ENCODE measurements at regions not wholly inside any gene's neighbourhood (a gene's known extent, or its start where the extent isn't known, plus 50 kb on each side); places are given as distances from the start of the nearest gene placed in this dataset.

GRCh38 chr12:97936165-97936564 lies 473.6 kb downstream of the RMST start:
- TF ChIP-seq CTCF (IDR thresholded peaks at IDR 0.05) (no peak), EZH2 (IDR thresholded peaks at IDR 0.05) (no peak), EZH2phosphoT487 (IDR thresholded peaks at IDR 0.05) (no peak)
- H3K27ac Mint-ChIP-seq, result no peak overlapping the region
- Histone ChIP-seq H3K4me2 (no peak overlapping the region), H3K27me3 (no peaks in the 10 kb centered on the region), H2AFZ (replicated peaks) (no peak overlapping the region), H3K27ac (no peak overlapping the region), H3K36me3 (no peaks in the 10 kb centered on the region), H3K9me3 (ENCODE audit: low read depth) (no peaks in the 10 kb centered on the region), H3F3A (ENCODE audit: low read depth) (no peaks in the 10 kb centered on the region), H3K9ac (no peak overlapping the region), H3K4me3 (no peak overlapping the region), H4K20me1 (ENCODE audit: low read depth) (no peaks in the 10 kb centered on the region), H3K79me2 (ENCODE audit: low read depth) (no peaks in the 10 kb centered on the region), H3K4me1 (peaks cover 10% of the 10 kb centered on the region)
- H3K36me3 Mint-ChIP-seq, result no peaks in the 10 kb centered on the region
- no peak overlapping the region for H3K4me3 Mint-ChIP-seq
- peaks cover 2% of the 10 kb centered on the region for H3K4me1 Mint-ChIP-seq
- DNase-seq (ENCODE audit: low spot score), result no peak
- H3K9me3 Mint-ChIP-seq, result peaks cover 2% of the 10 kb centered on the region
- no peaks in the 10 kb centered on the region for H3K27me3 Mint-ChIP-seq (ENCODE audit: insufficient read depth, low read depth)

DNA sequence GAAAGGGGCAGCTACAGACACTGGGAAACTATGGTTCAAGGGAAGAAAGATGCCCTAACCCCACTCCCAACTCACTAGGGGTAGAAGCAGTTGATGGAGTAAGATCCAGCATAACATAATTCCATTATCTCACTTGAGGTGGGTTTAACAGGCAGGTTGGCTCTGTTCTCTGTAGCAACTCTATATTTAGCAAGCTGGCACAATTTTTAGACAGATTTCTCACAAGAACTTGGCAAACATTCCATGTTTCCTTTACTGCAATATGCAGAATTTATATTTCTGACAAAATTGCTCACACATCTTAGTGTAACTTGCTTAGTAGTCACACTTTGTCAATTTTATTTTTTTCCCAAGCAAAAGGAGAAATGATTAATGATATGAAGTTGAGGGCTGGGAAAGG lies 475.4 kb downstream of the RMST start:
- Histone ChIP-seq H3K79me2 (ENCODE audit: low read depth) (no peaks in the 10 kb centered on the region), H3F3A (ENCODE audit: low read depth) (no peaks in the 10 kb centered on the region), H3K27ac (no peak overlapping the region), H3K27me3 (no peaks in the 10 kb centered on the region), H2AFZ (replicated peaks) (no peak overlapping the region), H3K9ac (no peak overlapping the region), H3K4me1 (peaks cover 10% of the 10 kb centered on the region), H3K4me2 (no peak overlapping the region), H3K9me3 (ENCODE audit: low read depth) (no peaks in the 10 kb centered on the region), H4K20me1 (ENCODE audit: low read depth) (no peaks in the 10 kb centered on the region), H3K4me3 (no peak overlapping the region), H3K36me3 (no peaks in the 10 kb centered on the region)
- H3K9me3 Mint-ChIP-seq, result peaks cover 2% of the 10 kb centered on the region
- no peak overlapping the region for H3K4me3 Mint-ChIP-seq
- peaks cover 4% of the 10 kb centered on the region for H3K4me1 Mint-ChIP-seq
- no peak for DNase-seq (ENCODE audit: low spot score)
- H3K27ac Mint-ChIP-seq, result no peak overlapping the region
- TF ChIP-seq CTCF (IDR thresholded peaks at IDR 0.05) (no peak), EZH2phosphoT487 (IDR thresholded peaks at IDR 0.05) (no peak), EZH2 (IDR thresholded peaks at IDR 0.05) (no peak)
- H3K36me3 Mint-ChIP-seq, result no peaks in the 10 kb centered on the region
- H3K27me3 Mint-ChIP-seq (ENCODE audit: insufficient read depth, low read depth), result peaks cover 3% of the 10 kb centered on the region

DNA sequence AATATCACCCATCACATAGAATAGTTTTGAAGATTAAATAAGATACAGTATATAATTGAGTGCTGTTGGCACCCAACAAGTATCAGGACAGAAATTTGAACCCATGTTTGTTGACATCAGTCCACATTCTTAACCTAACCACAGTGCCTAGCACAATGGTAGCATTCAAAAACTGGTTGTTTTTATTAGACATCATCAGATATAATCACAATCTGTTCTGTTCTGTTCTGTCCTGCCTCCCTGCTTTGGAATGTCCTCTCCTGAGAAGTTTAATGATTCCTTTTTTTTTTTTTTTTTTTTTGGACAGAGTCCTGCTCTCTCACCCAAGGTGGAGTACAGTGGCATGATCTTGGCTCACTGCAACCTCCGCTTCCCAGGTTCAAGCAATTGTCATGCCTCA lies 476.6 kb downstream of the RMST start:
- H3K27ac Mint-ChIP-seq, result no peak overlapping the region
- TF ChIP-seq CTCF (IDR thresholded peaks at IDR 0.05), result no peak
- TF ChIP-seq EZH2phosphoT487 (IDR thresholded peaks at IDR 0.05), result no peak
- TF ChIP-seq EZH2 (IDR thresholded peaks at IDR 0.05), result no peak
- Histone ChIP-seq H3K4me2 (no peak overlapping the region), H3K36me3 (no peaks in the 10 kb centered on the region), H3K79me2 (ENCODE audit: low read depth) (no peaks in the 10 kb centered on the region), H3K9me3 (ENCODE audit: low read depth) (no peaks in the 10 kb centered on the region), H3K9ac (no peak overlapping the region), H3K4me3 (no peak overlapping the region), H3K27me3 (no peaks in the 10 kb centered on the region), H3K27ac (no peak overlapping the region), H3K4me1 (peaks cover 10% of the 10 kb centered on the region), H2AFZ (replicated peaks) (no peak overlapping the region), H3F3A (ENCODE audit: low read depth) (no peaks in the 10 kb centered on the region), H4K20me1 (ENCODE audit: low read depth) (no peaks in the 10 kb centered on the region)
- no peak for DNase-seq (ENCODE audit: low spot score)
- H3K4me1 Mint-ChIP-seq, result peaks cover 4% of the 10 kb centered on the region
- no peaks in the 10 kb centered on the region for H3K9me3 Mint-ChIP-seq
- H3K4me3 Mint-ChIP-seq, result no peak overlapping the region
- peaks cover 3% of the 10 kb centered on the region for H3K27me3 Mint-ChIP-seq (ENCODE audit: insufficient read depth, low read depth)
- H3K36me3 Mint-ChIP-seq, result no peaks in the 10 kb centered on the region

DNA sequence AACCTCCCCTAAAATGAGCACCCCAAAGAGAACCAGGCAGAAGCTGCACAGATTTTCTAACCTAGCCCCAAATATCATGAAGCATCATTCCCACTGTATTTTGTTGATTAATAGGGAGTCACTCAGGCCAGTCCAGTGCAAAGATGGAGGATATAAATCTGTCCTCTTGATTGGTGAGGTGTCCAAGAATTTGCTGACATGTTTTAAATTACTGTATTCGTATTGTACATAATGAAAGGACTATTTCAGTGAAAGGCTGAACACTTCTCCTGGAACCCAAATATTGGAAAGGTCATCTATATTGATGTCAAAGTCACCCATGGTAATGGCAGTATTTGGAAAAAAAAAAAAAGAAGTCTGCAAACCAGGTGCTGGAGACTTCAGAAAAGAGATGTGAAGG lies 477.5 kb downstream of the RMST start:
- peaks cover 4% of the 10 kb centered on the region for H3K4me1 Mint-ChIP-seq
- no peaks in the 10 kb centered on the region for H3K9me3 Mint-ChIP-seq
- Histone ChIP-seq H3K4me3 (no peak overlapping the region), H3K79me2 (ENCODE audit: low read depth) (no peaks in the 10 kb centered on the region), H4K20me1 (ENCODE audit: low read depth) (no peaks in the 10 kb centered on the region), H3K36me3 (no peaks in the 10 kb centered on the region), H3K27me3 (no peaks in the 10 kb centered on the region), H3K4me1 (peaks cover 10% of the 10 kb centered on the region), H3K9ac (no peak overlapping the region), H2AFZ (replicated peaks) (no peak overlapping the region), H3K27ac (no peak overlapping the region), H3K4me2 (no peak overlapping the region), H3K9me3 (ENCODE audit: low read depth) (no peaks in the 10 kb centered on the region), H3F3A (ENCODE audit: low read depth) (no peaks in the 10 kb centered on the region)
- TF ChIP-seq EZH2phosphoT487 (IDR thresholded peaks at IDR 0.05) (no peak), CTCF (IDR thresholded peaks at IDR 0.05) (no peak), EZH2 (IDR thresholded peaks at IDR 0.05) (no peak)
- no peak for DNase-seq (ENCODE audit: low spot score)
- H3K27me3 Mint-ChIP-seq (ENCODE audit: insufficient read depth, low read depth), result peaks cover 3% of the 10 kb centered on the region
- no peak overlapping the region for H3K4me3 Mint-ChIP-seq
- no peaks in the 10 kb centered on the region for H3K36me3 Mint-ChIP-seq
- no peak overlapping the region for H3K27ac Mint-ChIP-seq
